T-helper 2 cell treated with Interferon-gamma antibody and Interleukin-4, amounts not matched to agents 100 ng/mL and 5 ng/mL, for 36 hours (primary cell): ENCODE measurements at regions not wholly inside any gene's neighbourhood (a gene's known extent, or its start where the extent isn't known, plus 50 kb on each side); places are given as distances from the start of the nearest gene placed in this dataset.
"Not testable (repeated sequence)": the region's sequence is repeated elsewhere in the genome, so short reads cannot be mapped to it uniquely, and the experiment has no call there.

Experiments used
- intact Hi-C: fragments of 100-400 bp; cut with micrococcal nuclease; formaldehyde crosslinking; loops from one replicate; pipeline ENCODE4 v1.15.1; 2023

- intact Hi-C loops, result no loop called here
Measured at GRCh38 chr17:13099089-13099735, 81.4 kb upstream of the ELAC2 start.

GRCh38 chr17:13096291-13096690 lies 78.5 kb upstream of the ELAC2 start:
- intact Hi-C loops, result no loop called here

- intact Hi-C loops, result not testable (repeated sequence)
Measured at GRCh38 chr17:13092010-13092409, 74.2 kb upstream of the ELAC2 start.

- intact Hi-C loops, result no loop called here
Measured at GRCh38 chr17:13088666-13089065, 70.8 kb upstream of the ELAC2 start.

- intact Hi-C loops, result no loop called here
Measured at GRCh38 chr17:13087802-13088201, 70.0 kb upstream of the ELAC2 start.

- intact Hi-C loops, result no loop called here
Measured at GRCh38 chr17:13086142-13086769, 68.4 kb upstream of the ELAC2 start.

- intact Hi-C loops, result no loop called here
Measured at GRCh38 chr17:13085578-13085977, 67.8 kb upstream of the ELAC2 start.

GRCh38 chr17:13084420-13084819 lies 66.6 kb upstream of the ELAC2 start:
- intact Hi-C loops, result no loop called here

GRCh38 chr17:13078591-13079385 lies 61.0 kb upstream of the ELAC2 start:
- intact Hi-C loops, result no loop called here

- intact Hi-C loops, result no loop called here
Measured at GRCh38 chr17:13076905-13077304, 59.1 kb upstream of the ELAC2 start.

- intact Hi-C loops, result no loop called here
Measured at GRCh38 chr17:13074026-13074425, 56.2 kb upstream of the ELAC2 start.

- intact Hi-C loops, result no loop called here
Measured at GRCh38 chr17:13073018-13073417, 55.2 kb upstream of the ELAC2 start.

GRCh38 chr17:13070732-13071131 lies 52.9 kb upstream of the ELAC2 start:
- intact Hi-C loops, result no loop called here

- intact Hi-C loops, result no loop called here
Measured at GRCh38 chr17:13067629-13068303, 49.9 kb upstream of the ELAC2 start.
